HL-60 (cell line): ENCODE measurements at regions not wholly inside any gene's neighbourhood (a gene's known extent, or its start where the extent isn't known, plus 50 kb on each side); places are given as distances from the start of the nearest gene placed in this dataset.

Experiments used
- DNase-seq, 2 experiments: peaks; one replicate each; pipeline ENCODE4 v3.0.0-alpha.2; 2010 to 2020; ENCODE audit warnings: low read depth in 1 of 2, low spot score in 1 of 2
- H3K27ac ChIP-seq: fragments of 250-450 bp; sonication (Bioruptor Pico); replicated peaks from 2 replicates; pipeline ENCODE4 v1.5.1; 2020; ENCODE audit warnings: mild to moderate bottlenecking, moderate library complexity
- H3K27me3 ChIP-seq: fragments of 250-450 bp; sonication (Bioruptor Pico); 2 replicates; pipeline ENCODE4 v1.5.1; 2021; ENCODE audit warnings: mild to moderate bottlenecking, moderate library complexity; ENCODE audit not compliant: insufficient read depth, poor library complexity, severe bottlenecking
- H3K4me3 ChIP-seq: replicated peaks from 2 replicates; pipeline ENCODE4 v1.5.1; 2011; ENCODE audit warnings: mild to moderate bottlenecking, control low read depth, low read length; ENCODE audit not compliant: insufficient read depth
- GABPA ChIP-seq: IDR thresholded peaks from 2 replicates; pipeline ENCODE4 v1.6.1; 2012; ENCODE audit warnings: low read depth
- POLR2AphosphoS5 ChIP-seq: IDR thresholded peaks from 2 replicates; pipeline ENCODE4 v1.6.1; 2012; ENCODE audit warnings: low read depth
- SPI1 ChIP-seq: IDR thresholded peaks from 2 replicates; pipeline ENCODE4 v1.6.1; 2012; ENCODE audit warnings: low read depth, mild to moderate bottlenecking, borderline replicate concordance
- TF ChIP-seq, protein P1 (sequence below): IDR thresholded peaks from one replicate; pipeline ENCODE4 v1.5.1; 2011; ENCODE audit warnings: low read length, control low read depth, inconsistent platforms; ENCODE audit not compliant: insufficient read depth
- TF ChIP-seq, protein P2 (sequence below): IDR thresholded peaks from 2 replicates; pipeline ENCODE4 v1.6.1; 2012; ENCODE audit warnings: low read depth; ENCODE audit not compliant: insufficient replicate concordance

DNA sequence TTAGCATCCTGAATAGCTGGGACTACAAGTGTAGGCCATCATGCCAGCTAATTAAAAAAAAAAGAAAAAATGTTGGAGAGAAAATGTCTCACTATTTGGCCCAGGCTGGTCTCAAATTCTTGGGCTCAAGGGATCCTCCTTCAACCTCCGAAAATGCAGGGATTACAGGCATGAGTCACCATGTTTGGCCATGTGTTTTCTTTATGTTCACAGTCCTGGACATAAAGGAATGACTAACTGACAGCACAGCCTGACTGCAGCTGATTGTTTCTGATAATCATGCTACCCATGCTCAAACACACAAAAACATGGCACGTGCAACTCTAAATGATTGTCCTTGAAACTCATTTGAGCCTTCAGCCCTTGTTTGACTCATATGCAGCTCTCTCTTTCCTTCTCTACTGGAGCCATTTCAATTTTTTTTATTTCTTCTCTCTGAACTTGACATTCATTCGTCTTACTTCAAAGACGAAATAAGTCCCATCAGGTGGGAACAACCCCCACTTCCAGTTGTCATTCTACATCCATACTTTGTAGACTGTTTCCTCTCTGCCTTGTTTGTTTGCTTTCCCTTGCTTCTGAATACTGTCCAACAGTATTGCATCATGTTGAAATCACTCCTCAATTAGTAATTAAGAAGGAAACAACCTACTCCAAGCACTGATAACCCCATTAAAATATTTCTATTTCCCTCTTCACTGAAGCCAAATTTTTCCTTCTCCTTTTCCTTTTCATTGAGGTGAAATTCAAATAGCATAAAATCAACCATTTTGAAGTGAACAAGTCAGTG lies 413.0 kb downstream of the BMP2 start:
- H3K27me3 ChIP-seq, result no peaks in the 10 kb centered on the region
- DNase-seq, result no peak
- H3K4me3 ChIP-seq, result no peak overlapping the region
- H3K27ac ChIP-seq, result no peak overlapping the region
- no peak for TF ChIP-seq SPI1
- TF ChIP-seq, protein P1, sequence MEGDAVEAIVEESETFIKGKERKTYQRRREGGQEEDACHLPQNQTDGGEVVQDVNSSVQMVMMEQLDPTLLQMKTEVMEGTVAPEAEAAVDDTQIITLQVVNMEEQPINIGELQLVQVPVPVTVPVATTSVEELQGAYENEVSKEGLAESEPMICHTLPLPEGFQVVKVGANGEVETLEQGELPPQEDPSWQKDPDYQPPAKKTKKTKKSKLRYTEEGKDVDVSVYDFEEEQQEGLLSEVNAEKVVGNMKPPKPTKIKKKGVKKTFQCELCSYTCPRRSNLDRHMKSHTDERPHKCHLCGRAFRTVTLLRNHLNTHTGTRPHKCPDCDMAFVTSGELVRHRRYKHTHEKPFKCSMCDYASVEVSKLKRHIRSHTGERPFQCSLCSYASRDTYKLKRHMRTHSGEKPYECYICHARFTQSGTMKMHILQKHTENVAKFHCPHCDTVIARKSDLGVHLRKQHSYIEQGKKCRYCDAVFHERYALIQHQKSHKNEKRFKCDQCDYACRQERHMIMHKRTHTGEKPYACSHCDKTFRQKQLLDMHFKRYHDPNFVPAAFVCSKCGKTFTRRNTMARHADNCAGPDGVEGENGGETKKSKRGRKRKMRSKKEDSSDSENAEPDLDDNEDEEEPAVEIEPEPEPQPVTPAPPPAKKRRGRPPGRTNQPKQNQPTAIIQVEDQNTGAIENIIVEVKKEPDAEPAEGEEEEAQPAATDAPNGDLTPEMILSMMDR, result no peak
- no peak for TF ChIP-seq GABPA
- TF ChIP-seq, protein P2, sequence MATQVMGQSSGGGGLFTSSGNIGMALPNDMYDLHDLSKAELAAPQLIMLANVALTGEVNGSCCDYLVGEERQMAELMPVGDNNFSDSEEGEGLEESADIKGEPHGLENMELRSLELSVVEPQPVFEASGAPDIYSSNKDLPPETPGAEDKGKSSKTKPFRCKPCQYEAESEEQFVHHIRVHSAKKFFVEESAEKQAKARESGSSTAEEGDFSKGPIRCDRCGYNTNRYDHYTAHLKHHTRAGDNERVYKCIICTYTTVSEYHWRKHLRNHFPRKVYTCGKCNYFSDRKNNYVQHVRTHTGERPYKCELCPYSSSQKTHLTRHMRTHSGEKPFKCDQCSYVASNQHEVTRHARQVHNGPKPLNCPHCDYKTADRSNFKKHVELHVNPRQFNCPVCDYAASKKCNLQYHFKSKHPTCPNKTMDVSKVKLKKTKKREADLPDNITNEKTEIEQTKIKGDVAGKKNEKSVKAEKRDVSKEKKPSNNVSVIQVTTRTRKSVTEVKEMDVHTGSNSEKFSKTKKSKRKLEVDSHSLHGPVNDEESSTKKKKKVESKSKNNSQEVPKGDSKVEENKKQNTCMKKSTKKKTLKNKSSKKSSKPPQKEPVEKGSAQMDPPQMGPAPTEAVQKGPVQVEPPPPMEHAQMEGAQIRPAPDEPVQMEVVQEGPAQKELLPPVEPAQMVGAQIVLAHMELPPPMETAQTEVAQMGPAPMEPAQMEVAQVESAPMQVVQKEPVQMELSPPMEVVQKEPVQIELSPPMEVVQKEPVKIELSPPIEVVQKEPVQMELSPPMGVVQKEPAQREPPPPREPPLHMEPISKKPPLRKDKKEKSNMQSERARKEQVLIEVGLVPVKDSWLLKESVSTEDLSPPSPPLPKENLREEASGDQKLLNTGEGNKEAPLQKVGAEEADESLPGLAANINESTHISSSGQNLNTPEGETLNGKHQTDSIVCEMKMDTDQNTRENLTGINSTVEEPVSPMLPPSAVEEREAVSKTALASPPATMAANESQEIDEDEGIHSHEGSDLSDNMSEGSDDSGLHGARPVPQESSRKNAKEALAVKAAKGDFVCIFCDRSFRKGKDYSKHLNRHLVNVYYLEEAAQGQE, result no peak

DNA sequence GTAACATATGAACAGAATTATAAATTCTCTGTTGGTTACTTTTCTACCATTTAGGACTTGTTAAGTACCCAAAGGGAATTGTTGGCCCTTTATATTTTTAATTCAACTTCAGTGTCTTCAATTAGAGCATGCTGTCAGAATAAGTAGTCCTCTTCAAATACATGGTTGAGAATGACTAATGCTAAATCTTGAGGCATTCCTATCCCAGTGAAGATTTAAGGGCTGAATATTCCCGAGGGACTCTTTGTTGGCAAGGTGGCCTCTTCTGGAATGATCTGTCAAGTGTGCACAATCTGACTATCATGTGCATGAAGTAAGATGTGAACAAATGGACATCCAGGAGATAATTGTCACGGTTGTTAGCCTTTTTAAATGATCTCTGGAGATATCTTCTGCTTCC lies 421.7 kb downstream of the BMP2 start:
- no peak overlapping the region for H3K4me3 ChIP-seq

DNA sequence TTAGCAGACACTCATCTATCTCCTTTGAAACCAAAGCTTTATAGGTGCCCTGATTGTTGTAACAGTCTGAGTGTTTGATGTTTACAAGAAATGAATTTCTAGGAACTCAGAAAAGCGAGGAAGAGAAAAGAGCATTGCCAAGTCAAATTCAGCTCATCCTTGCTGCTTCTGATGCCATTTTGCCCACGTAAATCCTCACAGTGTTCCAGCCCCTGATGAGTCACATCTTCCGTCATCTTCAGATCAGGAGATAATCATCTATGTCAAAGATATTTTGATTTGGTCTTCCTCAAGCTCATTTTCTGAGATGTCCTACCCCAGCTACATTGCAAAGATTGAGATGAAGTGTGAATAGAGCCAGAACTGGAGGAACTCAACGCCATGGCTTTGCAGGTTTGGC lies 426.2 kb downstream of the BMP2 start:
- no peak for TF ChIP-seq POLR2AphosphoS5
- TF ChIP-seq, protein P2, result no peak
- TF ChIP-seq SPI1, result no peak
- TF ChIP-seq, protein P1, result no peak
- TF ChIP-seq GABPA, result no peak
- no peak overlapping the region for H3K27ac ChIP-seq
- no peak overlapping the region for H3K4me3 ChIP-seq
- no peaks in the 10 kb centered on the region for H3K27me3 ChIP-seq
- DNase-seq, result no peak

More for the DNA sequence above, 421.7 kb downstream of the BMP2 start:
- DNase-seq, result no peak
- H3K27me3 ChIP-seq, result no peaks in the 10 kb centered on the region
- H3K27ac ChIP-seq, result no peak overlapping the region
- TF ChIP-seq, protein P1, result no peak
- no peak for TF ChIP-seq SPI1
- TF ChIP-seq GABPA, result no peak
- TF ChIP-seq POLR2AphosphoS5, result no peak
- TF ChIP-seq, protein P2, result no peak
